MM.1S (cell line): ENCODE measurements at regions not wholly inside any gene's neighbourhood (a gene's known extent, or its start where the extent isn't known, plus 50 kb on each side); places are given as distances from the start of the nearest gene placed in this dataset.
"Not testable (repeated sequence)": the region's sequence is repeated elsewhere in the genome, so short reads cannot be mapped to it uniquely, and the experiment has no call there.

Experiments used
- DNase-seq: peaks from one replicate; pipeline ENCODE4 v3.0.0-alpha.2; 2015
- H2AFZ ChIP-seq: fragments of 300-600 bp; sonication (generic); 2 replicates; pipeline ENCODE4 v1.6.0; 2016; ENCODE audit warnings: antibody characterized with exemption, low read length
- H3F3A ChIP-seq: fragments of 300-600 bp; sonication (generic); 2 replicates; pipeline ENCODE4 v1.6.1; 2016; ENCODE audit warnings: mild to moderate bottlenecking, antibody characterized with exemption, low read length, moderate library complexity, mixed read lengths; ENCODE audit not compliant: insufficient read depth
- H3K27ac ChIP-seq: fragments of 300-600 bp; sonication (generic); 2 replicates; pipeline ENCODE4 v1.5.1; 2016; ENCODE audit warnings: mild to moderate bottlenecking, low read length
- H3K27me3 ChIP-seq: fragments of 300-600 bp; sonication (generic); replicated peaks from 2 replicates; pipeline ENCODE4 v1.6.0; 2016; ENCODE audit warnings: low read length; ENCODE audit not compliant: insufficient read depth
- H3K36me3 ChIP-seq: fragments of 300-600 bp; sonication (generic); replicated peaks from 2 replicates; pipeline ENCODE4 v1.6.1; 2016; ENCODE audit warnings: mild to moderate bottlenecking, low read length, mixed read lengths; ENCODE audit not compliant: insufficient read depth
- H3K4me1 ChIP-seq: fragments of 300-600 bp; sonication (generic); 2 replicates; pipeline ENCODE4 v1.6.1; 2016; ENCODE audit warnings: low read length, mixed read lengths
- H3K4me2 ChIP-seq: fragments of 300-600 bp; sonication (generic); 2 replicates; pipeline ENCODE4 v1.6.0; 2016; ENCODE audit warnings: low read depth, low read length
- H3K4me3 ChIP-seq: fragments of 300-600 bp; sonication (generic); 2 replicates; pipeline ENCODE4 v1.5.1; 2016; ENCODE audit warnings: low read length, mixed read lengths
- H3K79me2 ChIP-seq: fragments of 300-600 bp; sonication (generic); 2 replicates; pipeline ENCODE4 v1.6.1; 2016; ENCODE audit warnings: mixed run types, low read length, mixed read lengths
- H3K9ac ChIP-seq: fragments of 300-600 bp; sonication (generic); 2 replicates; pipeline ENCODE4 v1.6.1; 2016; ENCODE audit warnings: low read length, mixed read lengths
- H3K9me2 ChIP-seq: fragments of 300-600 bp; sonication (generic); replicated peaks from 2 replicates; pipeline ENCODE4 v1.6.1; 2016; ENCODE audit warnings: mild to moderate bottlenecking, low read length, mixed read lengths; ENCODE audit not compliant: insufficient read depth
- H3K9me3 ChIP-seq: fragments of 300-600 bp; sonication (generic); replicated peaks from 2 replicates; pipeline ENCODE4 v1.6.1; 2016; ENCODE audit warnings: mild to moderate bottlenecking, low read length, mixed read lengths; ENCODE audit not compliant: insufficient read depth
- H4K20me1 ChIP-seq: fragments of 300-600 bp; sonication (generic); 2 replicates; pipeline ENCODE4 v1.6.1; 2016; ENCODE audit warnings: mild to moderate bottlenecking, low read length, moderate library complexity, mixed read lengths; ENCODE audit not compliant: insufficient read depth
- CTCF ChIP-seq: fragments of 300-600 bp; sonication (generic); IDR thresholded peaks from 2 replicates; pipeline ENCODE4 v1.5.1; 2016; ENCODE audit warnings: antibody characterized with exemption, low read length, mixed read lengths
- EZH2 ChIP-seq: fragments of 300-600 bp; sonication (generic); optimal IDR thresholded peaks from 2 replicates; pipeline ENCODE3; 2017; ENCODE audit warnings: low read depth, mild to moderate bottlenecking, antibody characterized with exemption, low read length, mixed read lengths
- EZH2phosphoT487 ChIP-seq: fragments of 300-600 bp; sonication (generic); IDR thresholded peaks from 2 replicates; pipeline ENCODE4 v1.6.1; 2018; ENCODE audit warnings: antibody characterized with exemption, low read length

DNA sequence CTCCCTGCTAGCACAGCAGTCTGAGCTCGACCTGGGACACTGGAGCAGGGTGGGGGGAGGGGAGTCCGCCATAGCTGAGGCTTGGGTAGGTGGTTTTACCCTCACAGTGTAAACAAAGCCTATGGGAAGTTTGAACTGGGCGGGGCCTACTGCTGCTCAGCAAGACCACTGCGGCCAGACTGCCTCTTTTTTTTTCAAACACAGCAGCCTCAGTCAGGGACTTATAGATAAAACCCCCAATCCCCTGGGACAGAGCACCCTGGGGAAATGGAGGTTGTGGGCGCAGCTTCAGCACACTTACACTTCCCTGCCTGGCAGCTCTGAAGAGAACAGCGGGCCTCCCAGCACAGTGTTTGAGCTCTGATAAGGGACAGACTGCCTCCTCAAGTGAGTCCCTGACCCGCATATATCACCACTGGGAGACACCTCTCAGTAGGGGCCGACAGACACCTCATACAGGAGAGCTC, 151.1 kb upstream of the APC start:
- H2AFZ ChIP-seq: no peak overlapping the region
- H3K27ac ChIP-seq: no peak overlapping the region
- H3K9me2 ChIP-seq: no peaks in the 10 kb centered on the region
- DNase-seq: no peak
- H3K4me3 ChIP-seq: no peak overlapping the region
- no peak overlapping the region for H3K4me2 ChIP-seq
- no peaks in the 10 kb centered on the region for H3K4me1 ChIP-seq
- H4K20me1 ChIP-seq: no peaks in the 10 kb centered on the region
- H3K9me3 ChIP-seq: no peaks in the 10 kb centered on the region
- no peak for TF ChIP-seq CTCF
- TF ChIP-seq EZH2: no peak
- no peak for TF ChIP-seq EZH2phosphoT487
- no peaks in the 10 kb centered on the region for H3K79me2 ChIP-seq
- H3K27me3 ChIP-seq: no peaks in the 10 kb centered on the region
- no peaks in the 10 kb centered on the region for H3F3A ChIP-seq
- no peaks in the 10 kb centered on the region for H3K36me3 ChIP-seq
- H3K9ac ChIP-seq: no peak overlapping the region

- H3K36me3 ChIP-seq, H3K79me2 ChIP-seq, H2AFZ ChIP-seq, H3K9ac ChIP-seq, H3K4me3 ChIP-seq, H3K4me1 ChIP-seq, H4K20me1 ChIP-seq, H3K9me3 ChIP-seq, H3K4me2 ChIP-seq, H3K9me2 ChIP-seq, H3K27ac ChIP-seq, H3F3A ChIP-seq, DNase-seq, H3K27me3 ChIP-seq: not testable (repeated sequence)
Observed at GRCh38 chr5:112590858-112591257, 146.8 kb upstream of the APC start.

GRCh38 chr5:112594095-112594850, 143.4 kb upstream of the APC start:
- H3K36me3 ChIP-seq: no peaks in the 10 kb centered on the region
- H3K4me3 ChIP-seq: no peak overlapping the region
- no peaks in the 10 kb centered on the region for H3K79me2 ChIP-seq
- no peak overlapping the region for H3K9ac ChIP-seq
- no peak for DNase-seq
- H3K4me1 ChIP-seq: no peaks in the 10 kb centered on the region
- H3F3A ChIP-seq: no peaks in the 10 kb centered on the region
- H4K20me1 ChIP-seq: no peaks in the 10 kb centered on the region
- H2AFZ ChIP-seq: no peak overlapping the region
- no peaks in the 10 kb centered on the region for H3K9me2 ChIP-seq
- no peaks in the 10 kb centered on the region for H3K27me3 ChIP-seq
- no peaks in the 10 kb centered on the region for H3K9me3 ChIP-seq
- H3K4me2 ChIP-seq: no peak overlapping the region
- TF ChIP-seq CTCF (no peak), EZH2 (no peak), EZH2phosphoT487 (no peak)
- H3K27ac ChIP-seq: no peak overlapping the region

DNA sequence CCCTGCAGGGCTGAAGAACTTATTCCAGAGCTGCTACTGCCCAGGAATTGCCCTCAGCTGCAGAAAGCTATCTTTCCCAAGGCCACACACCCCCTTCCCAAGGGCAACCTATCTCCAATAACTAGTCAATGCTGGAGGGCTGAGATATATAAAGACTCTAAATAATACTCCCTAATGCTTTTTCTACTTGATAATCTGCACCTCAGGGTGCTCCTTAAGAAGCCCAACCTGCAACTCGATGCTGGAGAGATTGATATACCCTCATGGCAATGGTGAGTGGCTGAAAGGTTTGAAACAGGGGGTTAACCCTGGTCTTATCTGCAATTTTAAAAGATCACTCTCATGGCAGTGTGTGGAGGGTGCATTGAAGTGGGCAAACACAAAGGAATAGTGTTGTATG, 142.7 kb upstream of the APC start:
- Histone ChIP-seq H3K79me2 (no peaks in the 10 kb centered on the region), H3F3A (no peaks in the 10 kb centered on the region), H3K4me1 (no peaks in the 10 kb centered on the region), H2AFZ (no peak overlapping the region), H3K9me2 (no peaks in the 10 kb centered on the region), H3K27me3 (no peaks in the 10 kb centered on the region), H3K4me2 (no peak overlapping the region), H3K4me3 (no peak overlapping the region), H3K36me3 (no peaks in the 10 kb centered on the region), H4K20me1 (no peaks in the 10 kb centered on the region), H3K9me3 (no peaks in the 10 kb centered on the region), H3K27ac (no peak overlapping the region), H3K9ac (no peak overlapping the region)
- DNase-seq: no peak
- no peak for TF ChIP-seq EZH2
- no peak for TF ChIP-seq EZH2phosphoT487
- no peak for TF ChIP-seq CTCF
